Astrocyte (in vitro differentiated cells and primary cell): ENCODE measurements at regions not wholly inside any gene's neighbourhood (a gene's known extent, or its start where the extent isn't known, plus 50 kb on each side); places are given as distances from the start of the nearest gene placed in this dataset.

Experiments used
- CTCF ChIP-seq: IDR thresholded peaks from 2 replicates; pipeline ENCODE4 v1.5.1; 2011; ENCODE audit warnings: low read depth, mild to moderate bottlenecking, inconsistent platforms, low read length, moderate library complexity; ENCODE audit not compliant: insufficient read depth
- EZH2 ChIP-seq: IDR thresholded peaks from 2 replicates; pipeline ENCODE4 v1.6.1; 2012; ENCODE audit warnings: mild to moderate bottlenecking, low read length, inconsistent platforms; ENCODE audit not compliant: insufficient read depth

DNA sequence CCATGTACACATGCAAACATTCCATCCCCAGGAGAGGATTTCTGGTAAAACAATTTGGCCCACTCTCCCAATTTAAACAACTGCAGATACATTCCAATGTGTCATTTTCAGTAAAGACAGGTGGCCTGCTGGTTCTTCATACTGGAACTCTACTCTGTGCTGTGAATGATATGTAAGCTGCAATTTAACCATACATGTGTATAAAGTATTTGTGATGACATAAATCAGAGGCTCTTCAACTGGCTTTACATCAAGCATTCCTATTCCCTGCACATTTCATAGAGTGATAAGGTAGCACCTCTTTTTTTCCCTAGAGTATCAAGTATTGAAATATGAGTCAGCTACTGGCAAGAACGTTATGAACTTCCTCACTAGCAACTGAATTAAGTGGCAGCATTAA lies 649.5 kb upstream of the ADGRL2 start:
- TF ChIP-seq CTCF (no peak), EZH2 (no peak)
